SK-N-SH treated with all-trans-retinoic acid at 6 μM for 48 hours (cell line): ENCODE measurements at regions not wholly inside any gene's neighbourhood (a gene's known extent, or its start where the extent isn't known, plus 50 kb on each side); places are given as distances from the start of the nearest gene placed in this dataset.

Experiments
- BACH2 ChIP-seq: fragments of 250-450 bp; sonication (Bioruptor Pico); IDR thresholded peaks from 2 replicates; pipeline ENCODE4 v1.9.0; 2021; ENCODE audit warnings: mild to moderate bottlenecking, borderline replicate concordance
- CSDC2 ChIP-seq: fragments of 250-450 bp; sonication (Bioruptor Pico); IDR thresholded peaks from 2 replicates; pipeline ENCODE4 v1.5.0; 2020; ENCODE audit warnings: mild to moderate bottlenecking, moderate library complexity
- CSRNP3 ChIP-seq: fragments of 250-450 bp; sonication (Bioruptor Pico); IDR thresholded peaks from 2 replicates; pipeline ENCODE4 v1.5.1; 2021; ENCODE audit warnings: mild to moderate bottlenecking, moderate library complexity
- GLIS3 ChIP-seq: fragments of 250-450 bp; sonication (Bioruptor Pico); IDR thresholded peaks from 2 replicates; pipeline ENCODE4 v1.5.0; 2020; ENCODE audit warnings: mild to moderate bottlenecking, moderate library complexity
- PATZ1 ChIP-seq: fragments of 250-450 bp; sonication (Bioruptor Pico); IDR thresholded peaks from 2 replicates; pipeline ENCODE4 v1.8.0; 2020; ENCODE audit warnings: mild to moderate bottlenecking, moderate library complexity, borderline replicate concordance
- RARB ChIP-seq: fragments of 250-450 bp; sonication (Bioruptor Pico); IDR thresholded peaks from 2 replicates; pipeline ENCODE4 v1.8.0; 2021; ENCODE audit warnings: mild to moderate bottlenecking, moderate library complexity
- TCF4 ChIP-seq: fragments of 250-450 bp; sonication (Bioruptor Pico); IDR thresholded peaks from 2 replicates; pipeline ENCODE4 v1.8.0; 2021; ENCODE audit warnings: mild to moderate bottlenecking, moderate library complexity, borderline replicate concordance
- TOX ChIP-seq: fragments of 250-450 bp; sonication (Bioruptor Pico); IDR thresholded peaks from 2 replicates; pipeline ENCODE4 v1.8.0; 2021; ENCODE audit warnings: mild to moderate bottlenecking, moderate library complexity, borderline replicate concordance
- ZFP3 ChIP-seq: fragments of 250-450 bp; sonication (Bioruptor Pico); IDR thresholded peaks from 2 replicates; pipeline ENCODE4 v1.5.0; 2020; ENCODE audit warnings: mild to moderate bottlenecking, moderate library complexity
- ZFP30 ChIP-seq: fragments of 450-650 bp; formaldehyde crosslinking; IDR thresholded peaks from 2 replicates; pipeline ENCODE4 v1.5.0; 2022; ENCODE audit warnings: mild to moderate bottlenecking, moderate library complexity
- ZNF8 ChIP-seq: fragments of 450-650 bp; formaldehyde crosslinking; IDR thresholded peaks from 2 replicates; pipeline ENCODE4 v1.5.0; 2020; ENCODE audit warnings: mild to moderate bottlenecking, moderate library complexity

- no peak for TF ChIP-seq CSDC2 (CRISPR knock-in tag)
- no peak for TF ChIP-seq ZNF8 (CRISPR knock-in tag)
- no peak for TF ChIP-seq TCF4 (CRISPR knock-in tag)
- TF ChIP-seq TOX = no peak
- TF ChIP-seq PATZ1 (CRISPR knock-in tag) = no peak
- no peak for TF ChIP-seq CSRNP3
- no peak for TF ChIP-seq GLIS3 (CRISPR knock-in tag)
- no peak for TF ChIP-seq BACH2
- TF ChIP-seq ZFP30 (CRISPR knock-in tag) = no peak
- no peak for TF ChIP-seq ZFP3 (CRISPR knock-in tag)
- TF ChIP-seq RARB = no peak
Observed at GRCh38 chr12:41701943-41702601, 442.6 kb downstream of the GXYLT1 start.
